ENCODE measurements at regions not wholly inside any gene's neighbourhood (a gene's known extent, or its start where the extent isn't known, plus 50 kb on each side); places are given as distances from the start of the nearest gene placed in this dataset.

DNA sequence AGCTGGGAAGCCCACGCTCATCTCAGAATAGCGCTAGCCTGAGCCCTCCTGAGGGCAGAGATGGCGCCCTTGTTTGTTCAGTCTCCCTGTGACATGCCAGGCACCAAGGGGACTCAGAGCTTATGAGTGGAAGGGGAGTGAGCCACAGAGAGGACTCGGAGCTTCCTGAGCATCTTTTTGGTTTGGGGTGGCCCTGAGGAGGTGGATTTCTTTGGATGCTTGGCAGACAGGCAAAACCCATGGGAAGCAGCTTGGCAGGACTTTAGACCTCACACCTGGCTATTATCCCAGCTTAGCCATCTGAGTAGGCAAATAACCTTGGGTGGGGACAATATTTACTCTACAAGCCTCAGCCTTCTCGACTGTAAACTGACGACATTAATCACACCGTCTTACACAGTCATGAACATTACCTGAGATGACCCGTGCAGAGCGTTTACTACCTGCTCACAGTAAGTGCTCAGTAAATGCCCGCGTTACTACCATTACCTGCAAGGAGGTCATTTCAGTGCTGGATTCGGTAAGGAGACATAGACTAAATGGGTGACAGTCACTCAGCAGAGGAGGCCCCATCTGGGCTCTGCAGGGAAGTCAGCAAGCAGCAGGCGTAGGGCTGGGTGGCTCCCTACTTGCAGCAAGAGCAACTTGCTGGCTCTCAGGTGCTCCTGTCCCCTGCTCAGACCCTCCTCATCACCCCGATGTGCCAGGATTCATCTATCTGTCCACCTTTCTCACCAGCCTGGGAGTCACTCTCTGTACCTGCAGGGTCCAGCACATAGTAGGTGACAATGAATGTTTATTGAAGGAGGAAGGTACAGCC lies 54.9 kb downstream of the KLHDC7A start:
- peak; percentile 8 for ATAC-seq (ENCODE audit: low FRiP score)
- intact Hi-C loops (cut with DNase I), result no loop called here
- Histone ChIP-seq H3K36me3 (ENCODE audit: control insufficient read depth in 1 of 2, insufficient read depth in 2 of 2, low read length in 1 of 2) (no peaks in the 10 kb centered on the region), H3K9me3 (ENCODE audit: control insufficient read depth, low read length) (no peaks in the 10 kb centered on the region), H3K4me3 (ENCODE audit: low read length in 2 of 2) (no peak overlapping the region), H3K27ac (ENCODE audit: low read depth in 1 of 2, low read length in 2 of 2) (no peak overlapping the region), H3K27me3 (ENCODE audit: control insufficient read depth in 1 of 2, insufficient read depth in 2 of 2, low read length in 1 of 2) (peaks cover 0 to 1% of the 10 kb centered on the region in 2 donors), H3K4me1 (ENCODE audit: control insufficient read depth in 1 of 2, insufficient read depth in 2 of 2, low read length in 2 of 2) (no peaks in the 10 kb centered on the region)
- DNase-seq, result peak in 1 of 2 donors; percentile 28
- 79 to 84% methylated on average over 14 of the region's 14 CpGs for WGBS, 2 donors

- Histone ChIP-seq H3K4me1 (ENCODE audit: control insufficient read depth in 1 of 2, insufficient read depth in 2 of 2, low read length in 2 of 2) (no peaks in the 10 kb centered on the region), H3K27ac (ENCODE audit: low read depth in 1 of 2, low read length in 2 of 2) (no peak overlapping the region), H3K9me3 (ENCODE audit: control insufficient read depth, low read length) (no peaks in the 10 kb centered on the region), H3K4me3 (ENCODE audit: low read length in 2 of 2) (no peak overlapping the region), H3K36me3 (ENCODE audit: control insufficient read depth in 1 of 2, insufficient read depth in 2 of 2, low read length in 1 of 2) (no peaks in the 10 kb centered on the region), H3K27me3 (ENCODE audit: control insufficient read depth in 1 of 2, insufficient read depth in 2 of 2, low read length in 1 of 2) (peaks cover 0 to 1% of the 10 kb centered on the region in 2 donors)
- DNase-seq, result no peak
- intact Hi-C loops (cut with DNase I), result no loop called here
- ATAC-seq (ENCODE audit: low FRiP score), result no peak
- whole genome bisulfite sequencing, 2 donors, result 75 to 80% methylated on average over 2 of the region's 2 CpGs
Observed at GRCh38 chr1:18536356-18536755, 55.6 kb downstream of the KLHDC7A start.

DNA sequence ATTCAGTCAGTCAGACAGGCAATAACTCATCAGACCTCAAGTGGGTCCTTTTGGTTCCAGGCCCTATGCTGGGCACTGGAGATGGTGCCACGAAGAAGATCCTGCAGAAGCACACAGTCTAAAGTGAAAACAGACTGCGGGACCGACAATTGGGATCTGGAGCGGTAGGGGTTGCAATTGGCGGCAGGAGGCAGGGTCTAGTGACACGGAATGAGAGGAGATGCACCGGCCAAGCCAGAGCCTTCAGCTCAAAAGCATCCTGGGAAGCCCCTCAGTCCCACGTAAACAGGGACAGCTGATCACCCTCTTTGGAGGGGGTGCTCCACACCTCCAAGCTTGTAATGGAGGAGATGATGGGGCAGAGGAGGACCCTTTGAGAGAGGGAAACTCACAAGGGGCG lies 56.2 kb downstream of the KLHDC7A start:
- no peak overlapping the region for H3K27ac ChIP-seq (ENCODE audit: low read depth in 1 of 2, low read length in 2 of 2)
- 75 to 79% methylated on average over 9 of the region's 9 CpGs for WGBS, 2 donors
- DNase-seq (no peak), ATAC-seq (ENCODE audit: low FRiP score) (no peak)
- H3K36me3 ChIP-seq (ENCODE audit: control insufficient read depth in 1 of 2, insufficient read depth in 2 of 2, low read length in 1 of 2), result no peaks in the 10 kb centered on the region
- intact Hi-C loops (cut with DNase I), result no loop called here
- no peaks in the 10 kb centered on the region for H3K4me1 ChIP-seq (ENCODE audit: control insufficient read depth in 1 of 2, insufficient read depth in 2 of 2, low read length in 2 of 2)
- no peaks in the 10 kb centered on the region for H3K9me3 ChIP-seq (ENCODE audit: control insufficient read depth, low read length)
- H3K4me3 ChIP-seq (ENCODE audit: low read length in 2 of 2), result no peak overlapping the region
- H3K27me3 ChIP-seq (ENCODE audit: control insufficient read depth in 1 of 2, insufficient read depth in 2 of 2, low read length in 1 of 2), result peaks cover 0 to 1% of the 10 kb centered on the region in 2 donors

DNA sequence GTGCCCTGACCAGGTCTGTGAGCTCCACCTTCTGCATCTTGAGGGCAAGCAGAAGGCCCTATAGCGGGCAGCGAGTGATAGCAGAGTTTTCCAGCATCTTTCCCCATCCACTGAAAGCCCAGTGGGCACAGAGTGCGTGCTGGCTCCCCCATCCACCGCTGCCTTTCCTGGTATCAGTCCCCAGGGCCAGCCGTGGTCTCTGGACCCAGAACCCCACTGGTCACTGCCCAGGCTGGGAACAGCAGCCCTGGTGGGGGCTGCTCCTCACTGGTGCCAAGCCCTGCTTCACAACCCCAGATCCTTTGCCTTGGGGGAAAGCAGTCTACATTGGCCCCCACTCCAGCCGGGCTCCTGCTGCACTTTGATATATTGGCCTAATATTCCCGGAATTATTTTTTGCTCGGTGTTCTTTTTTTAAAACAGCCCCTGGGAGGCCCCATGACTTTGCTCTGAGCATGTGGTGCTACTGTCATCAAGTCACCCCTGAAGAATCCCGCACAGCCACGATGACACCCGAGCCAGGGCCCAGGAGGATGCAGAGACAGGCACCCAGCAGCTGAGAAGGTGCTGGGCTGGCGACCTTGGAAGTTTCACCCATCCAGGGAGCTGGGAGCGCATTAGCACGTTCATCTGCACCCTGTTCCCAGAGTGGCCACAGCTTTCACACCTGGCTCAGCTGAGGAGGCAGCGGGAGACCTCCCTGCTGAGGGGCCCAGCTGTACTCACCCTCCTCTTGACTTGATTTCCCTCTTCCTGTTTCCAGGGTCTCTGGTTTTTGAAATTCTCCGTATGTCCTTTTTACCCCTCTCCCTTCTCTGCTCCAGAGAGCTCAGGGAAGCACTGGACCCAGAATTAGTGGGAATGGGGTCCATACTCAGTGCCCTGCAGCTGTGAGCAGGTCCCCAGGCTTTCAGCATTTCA lies 56.9 kb downstream of the KLHDC7A start:
- Histone ChIP-seq H3K27ac (ENCODE audit: low read depth in 1 of 2, low read length in 2 of 2) (no peak overlapping the region), H3K4me3 (ENCODE audit: low read length in 2 of 2) (no peak overlapping the region), H3K9me3 (ENCODE audit: control insufficient read depth, low read length) (no peaks in the 10 kb centered on the region), H3K36me3 (ENCODE audit: control insufficient read depth in 1 of 2, insufficient read depth in 2 of 2, low read length in 1 of 2) (no peaks in the 10 kb centered on the region), H3K4me1 (ENCODE audit: control insufficient read depth in 1 of 2, insufficient read depth in 2 of 2, low read length in 2 of 2) (no peaks in the 10 kb centered on the region), H3K27me3 (ENCODE audit: control insufficient read depth in 1 of 2, insufficient read depth in 2 of 2, low read length in 1 of 2) (peaks cover 0 to 1% of the 10 kb centered on the region in 2 donors)
- intact Hi-C loops (cut with DNase I), result no loop called here
- WGBS, 2 donors, result 62 to 64% methylated on average over 16 of the region's 16 CpGs
- DNase-seq (no peak), ATAC-seq (ENCODE audit: low FRiP score) (no peak)

- peaks cover 0 to 1% of the 10 kb centered on the region in 2 donors for H3K27me3 ChIP-seq (ENCODE audit: control insufficient read depth in 1 of 2, insufficient read depth in 2 of 2, low read length in 1 of 2)
- ATAC-seq (ENCODE audit: low FRiP score), result no peak
- peaks cover 8% of the 10 kb centered on the region for H3K9me3 ChIP-seq (ENCODE audit: control insufficient read depth, low read length)
- H3K4me1 ChIP-seq (ENCODE audit: control insufficient read depth in 1 of 2, insufficient read depth in 2 of 2, low read length in 2 of 2), result no peaks in the 10 kb centered on the region
- no peak overlapping the region for H3K4me3 ChIP-seq (ENCODE audit: low read length in 2 of 2)
- 50 to 53% methylated on average over 4 of the region's 4 CpGs for WGBS, 2 donors
- peak in 1 of 2 donors; percentile 9 for DNase-seq
- intact Hi-C loops (cut with DNase I), result no loop called here
- no peak overlapping the region for H3K27ac ChIP-seq (ENCODE audit: low read depth in 1 of 2, low read length in 2 of 2)
- no peaks in the 10 kb centered on the region for H3K36me3 ChIP-seq (ENCODE audit: control insufficient read depth in 1 of 2, insufficient read depth in 2 of 2, low read length in 1 of 2)
Observed at GRCh38 chr1:18539171-18539570, 58.4 kb downstream of the KLHDC7A start.

GRCh38 chr1:18540136-18540765 lies 59.5 kb downstream of the KLHDC7A start:
- H3K4me1 ChIP-seq (ENCODE audit: control insufficient read depth in 1 of 2, insufficient read depth in 2 of 2, low read length in 2 of 2), result no peaks in the 10 kb centered on the region
- peaks cover 0 to 1% of the 10 kb centered on the region in 2 donors for H3K27me3 ChIP-seq (ENCODE audit: control insufficient read depth in 1 of 2, insufficient read depth in 2 of 2, low read length in 1 of 2)
- H3K9me3 ChIP-seq (ENCODE audit: control insufficient read depth, low read length), result peaks cover 8% of the 10 kb centered on the region
- ATAC-seq (ENCODE audit: low FRiP score) (no peak), DNase-seq (peak in 1 of 2 donors; percentile 26)
- WGBS, 2 donors, result 69 to 73% methylated on average over 3 of the region's 3 CpGs
- H3K27ac ChIP-seq (ENCODE audit: low read depth in 1 of 2, low read length in 2 of 2), result no peak overlapping the region
- no peak overlapping the region for H3K4me3 ChIP-seq (ENCODE audit: low read length in 2 of 2)
- no peaks in the 10 kb centered on the region for H3K36me3 ChIP-seq (ENCODE audit: control insufficient read depth in 1 of 2, insufficient read depth in 2 of 2, low read length in 1 of 2)
- intact Hi-C loops (cut with DNase I), result no loop called here

- Histone ChIP-seq H3K4me3 (ENCODE audit: low read length in 2 of 2) (no peak overlapping the region), H3K27me3 (ENCODE audit: control insufficient read depth in 1 of 2, insufficient read depth in 2 of 2, low read length in 1 of 2) (peaks cover 0 to 1% of the 10 kb centered on the region in 2 donors), H3K4me1 (ENCODE audit: control insufficient read depth in 1 of 2, insufficient read depth in 2 of 2, low read length in 2 of 2) (no peaks in the 10 kb centered on the region), H3K27ac (ENCODE audit: low read depth in 1 of 2, low read length in 2 of 2) (no peak overlapping the region), H3K9me3 (ENCODE audit: control insufficient read depth, low read length) (peaks cover 8% of the 10 kb centered on the region), H3K36me3 (ENCODE audit: control insufficient read depth in 1 of 2, insufficient read depth in 2 of 2, low read length in 1 of 2) (no peaks in the 10 kb centered on the region)
- peak in 1 of 2 donors; percentile 30 for DNase-seq
- WGBS, 2 donors, result 79 to 81% methylated on average over 9 of the region's 9 CpGs
- intact Hi-C loops (cut with DNase I), result no loop called here
- no peak for ATAC-seq (ENCODE audit: low FRiP score)
Observed at GRCh38 chr1:18541046-18541795, 60.5 kb downstream of the KLHDC7A start.

- no peak for ATAC-seq (ENCODE audit: low FRiP score)
- Histone ChIP-seq H3K9me3 (ENCODE audit: control insufficient read depth, low read length) (peaks cover 8% of the 10 kb centered on the region), H3K27ac (ENCODE audit: low read depth in 1 of 2, low read length in 2 of 2) (no peak overlapping the region), H3K4me3 (ENCODE audit: low read length in 2 of 2) (no peak overlapping the region), H3K4me1 (ENCODE audit: control insufficient read depth in 1 of 2, insufficient read depth in 2 of 2, low read length in 2 of 2) (no peaks in the 10 kb centered on the region), H3K36me3 (ENCODE audit: control insufficient read depth in 1 of 2, insufficient read depth in 2 of 2, low read length in 1 of 2) (no peaks in the 10 kb centered on the region), H3K27me3 (ENCODE audit: control insufficient read depth in 1 of 2, insufficient read depth in 2 of 2, low read length in 1 of 2) (peaks cover 0 to 1% of the 10 kb centered on the region in 2 donors)
- peak in 1 of 2 donors; percentile 8 for DNase-seq
- intact Hi-C loops (cut with DNase I), result no loop called here
- 8 to 13% methylated on average over 8 of the region's 8 CpGs for WGBS, 2 donors
Observed at GRCh38 chr1:18542351-18542750, 61.6 kb downstream of the KLHDC7A start.

All from aorta (tissue), 5 donors.